ENCODE measurements at regions not wholly inside any gene's neighbourhood (a gene's known extent, or its start where the extent isn't known, plus 50 kb on each side); places are given as distances from the start of the nearest gene placed in this dataset.
A peak's percentile ranks its signal among the peaks of the same experiment; 100 is the strongest.
"Not testable (repeated sequence)": the region's sequence is repeated elsewhere in the genome, so short reads cannot be mapped to it uniquely, and the experiment has no call there.

DNA sequence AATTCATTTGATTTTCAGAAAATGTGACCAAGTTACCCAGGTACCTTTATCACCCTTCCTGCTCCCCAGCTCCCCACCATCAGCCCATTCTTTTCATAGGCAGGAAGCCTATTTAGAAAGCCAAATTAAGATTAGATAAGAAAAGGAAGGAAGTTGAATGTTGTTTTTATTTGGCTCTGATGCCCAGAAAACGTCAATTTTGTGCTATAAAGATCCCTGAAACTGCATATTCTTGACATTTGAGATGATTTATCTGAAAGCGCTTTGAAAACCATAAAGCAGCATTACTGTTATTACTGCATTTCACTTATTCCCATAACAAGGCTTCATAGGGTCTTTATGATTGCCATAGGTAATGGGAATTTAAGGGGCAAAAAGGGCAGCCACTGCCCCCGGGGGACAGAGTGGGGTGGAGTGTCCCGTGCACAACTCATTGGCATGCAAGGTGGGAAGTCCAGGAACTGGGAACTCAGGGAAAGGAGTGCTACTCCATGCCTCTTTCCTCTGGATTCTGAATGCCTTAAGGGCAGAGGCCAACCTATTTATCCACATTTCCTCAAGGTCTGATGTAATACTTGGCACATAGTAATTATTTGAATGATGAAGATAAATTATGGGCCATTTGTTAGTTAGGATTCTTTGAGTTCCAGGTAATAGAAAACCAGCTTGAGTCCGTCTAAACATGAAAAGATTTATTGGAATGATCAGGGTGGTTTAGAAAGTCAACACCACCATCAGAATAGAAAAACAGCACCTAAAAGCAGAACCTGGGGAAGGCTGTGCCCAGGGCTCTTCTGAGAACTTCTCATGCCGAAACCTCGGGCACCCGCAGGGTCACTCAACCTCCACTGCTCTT, 100.6 kb upstream of the ELMO1 start:
- Histone ChIP-seq H3K27ac (replicated peaks in 1 of 4) (no peak overlapping the region), H3K36me3 (no peaks in the 10 kb centered on the region), H3K4me1 (no peaks in the 10 kb centered on the region), H3K9me3 (no peaks in the 10 kb centered on the region), H3K4me3 (no peak overlapping the region), H3K27me3 (no peaks in the 10 kb centered on the region)
- WGBS = 60% methylated on average over 8 of the region's 8 CpGs
- intact Hi-C loops (cut with DNase I) = no loop called here
- TF ChIP-seq POLR2AphosphoS5 (IDR thresholded peaks at IDR 0.05) = no peak
- no peak for TF ChIP-seq EP300 (IDR thresholded peaks at IDR 0.05)
- TF ChIP-seq POLR2A (IDR thresholded peaks at IDR 0.05; ENCODE audit: low read depth) = no peak
- TF ChIP-seq CTCF (IDR thresholded peaks at IDR 0.05) = no peak
- DNase-seq (ENCODE audit: extremely low spot score) = peak; percentile 53

DNA sequence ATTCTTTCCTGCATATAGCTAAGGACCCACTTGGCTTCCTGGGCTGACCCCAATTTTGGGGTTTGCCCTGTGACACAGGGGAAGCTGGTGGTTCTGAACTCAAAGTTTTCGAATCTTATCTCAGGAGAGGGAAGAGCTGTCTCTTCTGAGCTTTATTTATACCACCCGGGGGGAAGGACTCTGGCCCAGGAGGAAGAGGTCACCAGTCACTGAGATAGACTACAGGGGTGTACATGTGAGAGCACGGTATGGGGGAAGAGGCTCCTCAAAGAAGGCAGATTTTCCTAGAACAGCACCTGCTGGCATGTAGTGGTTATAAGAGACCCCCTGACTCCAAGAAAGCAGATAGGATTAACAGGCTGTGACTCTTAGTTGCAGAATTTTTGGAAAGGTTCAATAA, 101.8 kb upstream of the ELMO1 start:
- TF ChIP-seq EP300 (IDR thresholded peaks at IDR 0.05) (no peak), CTCF (IDR thresholded peaks at IDR 0.05) (no peak), POLR2A (IDR thresholded peaks at IDR 0.05; ENCODE audit: low read depth) (no peak), POLR2AphosphoS5 (IDR thresholded peaks at IDR 0.05) (no peak)
- WGBS = 49% methylated on average over 3 of the region's 3 CpGs
- no peaks in the 10 kb centered on the region for H3K27me3 ChIP-seq
- intact Hi-C loops (cut with DNase I) = no loop called here
- peaks cover 0 to 3% (median 0%) of the 10 kb centered on the region in 4 donors for H3K9me3 ChIP-seq
- no peaks in the 10 kb centered on the region for H3K4me1 ChIP-seq
- no peaks in the 10 kb centered on the region for H3K36me3 ChIP-seq
- no peak overlapping the region for H3K27ac ChIP-seq (replicated peaks in 1 of 4)
- H3K4me3 ChIP-seq = no peak overlapping the region
- DNase-seq (ENCODE audit: extremely low spot score) = peak; percentile 90

- H3K4me1 ChIP-seq = no peaks in the 10 kb centered on the region
- no peak for TF ChIP-seq CTCF (IDR thresholded peaks at IDR 0.05)
- TF ChIP-seq POLR2A (IDR thresholded peaks at IDR 0.05; ENCODE audit: low read depth) = no peak
- no peak for TF ChIP-seq POLR2AphosphoS5 (IDR thresholded peaks at IDR 0.05)
- no peak for TF ChIP-seq EP300 (IDR thresholded peaks at IDR 0.05)
- no peak for DNase-seq (ENCODE audit: extremely low spot score)
- H3K36me3 ChIP-seq = no peaks in the 10 kb centered on the region
- H3K4me3 ChIP-seq = no peak overlapping the region
- H3K9me3 ChIP-seq = peaks cover 0 to 7% (median 0%) of the 10 kb centered on the region in 4 donors
- WGBS = 83% methylated on average over 2 of the region's 2 CpGs
- H3K27ac ChIP-seq (replicated peaks in 1 of 4) = no peak overlapping the region
- H3K27me3 ChIP-seq = no peaks in the 10 kb centered on the region
- intact Hi-C loops (cut with DNase I) = no loop called here
These were observed 102.2 kb upstream of the ELMO1 start for GRCh38 chr7:37550872-37551271.

DNA sequence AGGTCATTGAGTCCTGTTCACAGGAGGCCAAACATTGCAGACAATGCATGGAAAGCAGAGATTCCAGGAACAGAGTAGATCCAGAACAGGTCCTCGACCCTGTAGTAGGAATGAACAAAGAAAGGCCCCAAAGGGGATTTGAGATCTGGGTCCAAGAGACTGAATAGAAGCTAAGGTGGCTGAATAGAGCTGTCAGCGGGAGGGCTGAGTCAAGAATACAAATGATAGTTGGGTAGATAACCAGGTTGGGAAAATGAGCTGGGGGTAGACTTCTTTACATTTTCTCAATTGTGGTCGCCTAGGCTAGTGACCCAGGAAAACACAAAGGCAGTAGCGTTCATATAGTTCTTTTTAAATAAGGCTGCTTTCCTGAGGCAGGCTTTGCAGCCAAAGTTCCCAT, 103.4 kb upstream of the ELMO1 start:
- no peak for TF ChIP-seq POLR2A (IDR thresholded peaks at IDR 0.05; ENCODE audit: low read depth)
- TF ChIP-seq CTCF (IDR thresholded peaks at IDR 0.05) = no peak
- no peak for TF ChIP-seq POLR2AphosphoS5 (IDR thresholded peaks at IDR 0.05)
- no peak for TF ChIP-seq EP300 (IDR thresholded peaks at IDR 0.05)

GRCh38 chr7:37552439-37552838, 103.8 kb upstream of the ELMO1 start:
- DNase-seq (ENCODE audit: extremely low spot score); H3K27me3 ChIP-seq; H3K36me3 ChIP-seq; H3K4me3 ChIP-seq; intact Hi-C loops (cut with DNase I); H3K27ac ChIP-seq (replicated peaks in 1 of 4); H3K9me3 ChIP-seq; H3K4me1 ChIP-seq: not testable (repeated sequence)
- WGBS = 26% methylated on average over 2 of the region's 2 CpGs

More for the DNA sequence above, 103.4 kb upstream of the ELMO1 start:
- 60% methylated on average over 4 of the region's 4 CpGs for WGBS
- Histone ChIP-seq H3K27ac (replicated peaks in 1 of 4) (no peak overlapping the region), H3K4me3 (no peak overlapping the region), H3K9me3 (peaks cover 0 to 7% (median 0%) of the 10 kb centered on the region in 4 donors), H3K36me3 (no peaks in the 10 kb centered on the region), H3K27me3 (no peaks in the 10 kb centered on the region), H3K4me1 (no peaks in the 10 kb centered on the region)
- no peak for DNase-seq (ENCODE audit: extremely low spot score)
- intact Hi-C loops (cut with DNase I) = no loop called here

All from esophagus muscularis mucosa (tissue), 4 donors.